GM18520 (cell line): ENCODE measurements at regions not wholly inside any gene's neighbourhood (a gene's known extent, or its start where the extent isn't known, plus 50 kb on each side); places are given as distances from the start of the nearest gene placed in this dataset.

Source experiments
- ATAC-seq: cut with Tn5 transposase; IDR thresholded peaks from one replicate; pipeline ENCODE4 v1.9.1; 2021; ENCODE audit not compliant: unreplicated experiment

DNA sequence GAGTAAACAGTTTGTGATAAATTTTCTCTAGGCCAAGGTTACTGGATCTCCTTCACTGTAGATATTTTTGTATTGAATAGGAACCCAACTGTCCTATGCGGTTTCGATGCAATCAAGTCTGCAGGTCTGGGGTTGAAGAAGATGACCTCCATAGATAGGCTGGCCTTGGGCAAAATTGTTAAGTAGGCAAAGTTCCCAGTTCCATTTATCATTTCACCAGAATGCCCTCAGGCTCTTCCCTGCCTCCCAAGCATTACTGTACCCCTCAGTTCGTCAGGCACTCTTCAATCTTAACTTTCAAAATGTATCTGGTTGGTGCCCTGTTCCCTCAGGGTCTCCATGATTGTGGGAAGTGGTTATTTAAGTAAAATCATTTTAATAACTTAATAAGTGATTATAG is 1802.9 kb upstream of the WWC1 start:
- ATAC-seq: no peak

DNA sequence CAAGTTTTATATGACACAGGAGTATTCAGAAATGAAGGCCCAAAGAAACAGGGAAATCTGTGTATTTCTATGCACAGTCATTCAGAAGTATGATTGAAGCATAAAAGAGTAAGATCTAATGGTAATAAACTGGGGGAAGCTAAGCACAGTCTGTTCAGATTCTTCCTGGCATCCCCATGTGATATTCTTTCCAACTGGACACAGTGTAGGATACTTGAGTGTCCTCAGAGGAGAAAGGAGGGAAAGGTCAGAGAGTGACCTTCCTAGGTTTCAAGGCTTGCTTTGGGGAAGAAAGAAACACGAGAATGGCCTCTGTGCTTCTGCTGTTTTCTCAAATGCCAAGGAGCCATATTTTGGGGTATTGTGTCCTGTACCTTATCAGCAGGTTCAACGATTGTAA is 1798.4 kb upstream of the WWC1 start:
- ATAC-seq: no peak

DNA sequence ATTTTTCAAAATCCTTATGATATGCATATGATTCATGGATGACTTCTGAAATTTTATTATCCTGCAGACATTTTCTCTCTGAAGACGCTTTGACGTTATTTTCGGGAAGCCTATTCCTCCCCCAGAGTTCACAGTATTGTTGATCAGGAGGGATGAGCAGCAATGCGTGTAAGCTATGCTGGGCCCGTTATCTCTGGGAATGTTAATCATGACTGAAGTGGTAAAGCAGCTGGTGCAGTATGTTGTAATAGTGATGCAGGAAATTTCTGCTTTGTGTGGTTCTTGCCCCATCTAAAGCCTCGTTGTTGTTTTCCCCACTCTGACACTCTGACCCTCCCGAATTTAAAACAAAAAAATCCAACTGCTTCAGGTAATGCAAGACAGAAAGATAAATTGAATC is 1797.8 kb upstream of the WWC1 start:
- ATAC-seq: no peak

DNA sequence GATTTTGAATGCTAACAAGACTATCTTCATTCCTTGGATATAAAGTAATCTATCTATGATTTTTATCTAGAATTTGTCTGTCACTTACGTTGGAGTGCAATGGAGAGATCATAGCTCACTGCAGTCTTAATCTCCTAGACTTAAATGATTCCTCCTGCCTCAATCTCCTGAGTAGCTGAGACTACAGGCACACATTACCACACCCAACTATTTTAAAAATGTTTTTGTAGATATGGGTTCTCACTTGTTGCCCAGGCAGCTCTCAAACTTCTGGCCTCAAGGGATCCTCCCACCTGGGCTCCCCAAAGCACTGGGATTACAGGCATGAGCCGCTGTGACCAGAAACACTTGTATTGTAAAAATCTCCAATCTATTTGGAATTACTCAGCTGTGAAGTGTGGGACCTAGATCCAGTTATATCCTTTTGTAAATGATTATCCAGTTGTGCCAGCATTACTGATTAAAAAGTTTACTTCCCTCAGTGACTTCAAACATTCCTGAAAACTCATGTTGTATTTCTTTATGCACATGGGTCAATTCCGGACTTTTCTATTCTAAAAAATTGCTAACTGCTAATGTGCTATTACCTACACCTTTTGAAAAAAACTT is 1793.8 kb upstream of the WWC1 start:
- ATAC-seq: no peak

DNA sequence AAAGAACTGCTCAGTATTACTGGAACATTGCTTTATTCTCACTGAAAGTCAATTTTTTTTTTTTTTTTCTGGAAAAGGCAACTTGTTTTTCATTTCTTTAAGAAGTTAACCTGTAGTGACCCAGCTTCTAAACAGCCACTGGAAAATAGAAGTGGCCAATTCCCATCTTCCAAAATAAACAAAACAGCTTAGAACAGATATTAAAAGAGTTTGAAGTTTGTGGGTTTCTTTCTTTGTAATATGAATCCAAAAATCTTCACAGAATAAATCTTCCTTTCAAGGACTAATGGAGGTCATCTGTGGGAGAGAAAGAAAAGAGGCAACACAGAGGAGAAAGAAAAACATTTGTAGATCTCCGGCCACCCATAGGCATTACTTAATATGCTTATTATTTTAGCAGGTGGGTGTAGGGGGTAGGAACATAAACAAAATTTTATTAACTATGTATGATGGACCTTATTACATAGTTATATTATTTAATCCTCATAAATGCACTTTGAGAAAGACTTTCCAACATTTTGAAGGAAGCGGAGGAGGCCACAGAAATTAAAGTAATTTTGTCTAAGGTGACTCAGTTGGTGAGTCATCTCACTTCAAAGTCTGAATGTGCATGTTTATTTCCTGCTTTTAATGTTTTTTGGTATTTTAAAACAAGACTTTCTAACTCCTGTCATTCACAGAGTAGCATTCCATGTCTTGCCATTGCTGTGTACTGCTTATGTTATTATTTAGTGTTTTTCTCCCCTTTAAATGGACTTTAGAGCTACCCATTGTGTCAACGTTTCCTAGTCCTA is 1791.8 kb upstream of the WWC1 start:
- no peak for ATAC-seq

DNA sequence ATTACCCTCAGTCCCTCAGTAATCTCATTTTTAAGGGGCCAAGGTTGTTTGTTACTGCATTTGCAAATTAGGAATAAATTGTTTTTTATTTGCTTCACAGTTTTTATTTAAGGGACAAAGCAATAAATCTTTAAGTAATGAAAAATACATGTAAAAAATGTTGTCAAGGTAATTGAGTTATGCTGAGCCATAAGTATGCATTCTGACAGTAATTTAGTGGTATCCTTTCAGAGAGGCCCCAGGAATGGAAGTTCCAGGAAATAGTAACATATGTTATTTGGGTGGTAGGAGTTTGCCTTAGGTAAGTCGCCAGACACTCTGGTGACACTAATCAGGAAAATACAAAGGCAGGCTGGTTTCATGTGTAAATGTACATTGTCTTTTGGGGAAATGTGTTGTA is 1787.9 kb upstream of the WWC1 start:
- no peak for ATAC-seq

DNA sequence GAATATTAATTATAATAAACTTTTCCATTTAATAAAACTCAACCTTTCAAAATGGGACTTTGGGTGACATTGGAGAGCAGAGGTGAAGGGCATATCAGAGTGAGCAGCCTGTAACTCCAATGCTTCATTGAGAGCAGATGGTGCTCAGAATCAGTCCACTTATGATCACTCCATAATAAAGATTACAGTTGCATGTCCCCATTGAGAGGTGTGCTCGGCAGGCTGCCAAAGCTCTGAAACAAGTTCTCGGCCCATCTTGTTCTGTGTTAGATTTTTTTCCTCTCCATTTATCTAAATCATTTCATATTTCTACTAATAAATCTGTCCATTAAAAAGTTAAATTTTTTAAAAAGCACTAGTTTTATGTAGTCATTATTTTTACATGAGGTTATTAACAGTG is 1786.4 kb upstream of the WWC1 start:
- no peak for ATAC-seq

DNA sequence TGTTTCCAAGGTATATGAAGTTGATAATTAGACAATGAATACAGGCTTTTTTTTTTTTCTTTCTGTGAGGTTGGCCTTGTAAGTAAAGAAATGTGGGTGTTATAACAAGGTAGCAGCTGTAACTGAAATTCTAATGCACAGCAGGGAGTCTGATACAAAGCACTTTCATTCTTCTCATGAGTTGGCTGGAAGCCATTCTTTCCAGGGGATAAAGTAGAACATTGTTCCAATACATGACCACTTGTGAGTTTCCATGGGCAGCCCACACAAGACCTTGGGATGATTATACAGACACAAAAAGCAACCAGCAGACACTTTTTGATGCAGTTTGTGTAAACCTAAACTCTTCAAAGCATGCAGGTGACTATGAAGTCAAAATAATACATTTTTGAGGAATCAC is 1785.9 kb upstream of the WWC1 start:
- ATAC-seq: no peak

DNA sequence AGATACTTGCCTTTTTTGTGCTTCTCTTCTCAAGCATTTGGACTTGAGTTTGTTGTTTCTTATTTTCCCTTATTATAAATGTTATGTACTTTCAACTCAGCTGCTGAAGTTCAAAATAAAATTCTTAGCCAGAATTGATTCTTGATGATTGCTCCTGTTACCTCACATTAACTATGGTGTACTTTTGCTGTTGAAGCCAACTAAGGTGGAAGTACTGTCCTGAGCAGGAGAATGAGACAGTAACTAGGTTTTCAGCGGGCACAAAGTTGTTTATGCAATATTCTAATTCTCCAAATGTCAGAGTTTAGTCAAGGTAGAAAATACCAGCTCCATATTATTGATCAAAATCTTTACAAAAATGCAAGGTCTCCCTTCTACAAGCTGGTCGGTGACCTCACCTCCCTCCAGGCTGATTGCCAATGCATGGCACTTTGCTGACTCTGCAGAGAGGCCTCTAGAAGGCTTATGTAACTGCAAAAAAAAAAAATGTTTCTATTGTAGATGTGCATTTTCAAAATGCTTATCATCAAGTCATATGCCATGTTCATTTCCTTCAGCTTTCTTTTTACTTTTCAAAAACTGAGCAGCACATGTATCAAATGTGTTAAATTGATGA is 1783.5 kb upstream of the WWC1 start:
- ATAC-seq: no peak

DNA sequence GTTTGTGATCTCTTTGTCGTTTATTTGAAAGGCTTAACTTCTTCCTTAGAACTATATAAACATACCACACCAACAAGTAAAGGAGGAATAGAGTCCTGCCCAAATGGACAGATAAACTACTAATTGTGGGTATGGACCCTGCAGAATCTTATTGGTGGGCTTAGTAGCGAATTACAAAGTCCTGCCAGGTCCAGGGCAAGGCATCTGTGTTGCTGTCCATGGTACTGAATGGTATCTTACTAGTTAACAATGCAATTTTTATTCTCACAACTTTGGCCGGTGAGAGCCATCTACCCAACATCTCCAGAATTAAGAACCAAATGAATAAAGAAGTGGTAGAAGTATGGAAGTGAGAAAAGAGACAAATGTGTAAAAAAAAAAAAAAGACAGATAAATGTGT is 1782.4 kb upstream of the WWC1 start:
- no peak for ATAC-seq

DNA sequence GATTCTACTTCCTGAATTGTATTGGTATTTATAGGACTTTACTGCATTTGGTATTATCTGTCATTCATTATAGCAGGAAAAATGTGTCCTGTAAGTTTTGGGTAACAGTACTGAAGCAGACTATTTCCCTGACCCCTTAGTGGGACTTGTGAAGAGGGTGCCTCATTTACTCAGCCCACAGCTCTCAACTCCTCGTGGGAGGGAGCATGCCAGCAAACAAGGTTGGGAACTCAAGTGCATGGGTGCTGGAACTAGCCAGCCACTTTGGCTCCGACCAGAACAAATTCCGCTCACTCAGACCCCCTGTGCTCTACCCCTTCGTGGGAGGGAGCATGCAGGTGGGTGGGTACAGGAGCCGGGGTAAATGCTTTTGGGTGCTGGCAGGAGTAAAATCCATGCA is 1773.5 kb upstream of the WWC1 start:
- no peak for ATAC-seq

DNA sequence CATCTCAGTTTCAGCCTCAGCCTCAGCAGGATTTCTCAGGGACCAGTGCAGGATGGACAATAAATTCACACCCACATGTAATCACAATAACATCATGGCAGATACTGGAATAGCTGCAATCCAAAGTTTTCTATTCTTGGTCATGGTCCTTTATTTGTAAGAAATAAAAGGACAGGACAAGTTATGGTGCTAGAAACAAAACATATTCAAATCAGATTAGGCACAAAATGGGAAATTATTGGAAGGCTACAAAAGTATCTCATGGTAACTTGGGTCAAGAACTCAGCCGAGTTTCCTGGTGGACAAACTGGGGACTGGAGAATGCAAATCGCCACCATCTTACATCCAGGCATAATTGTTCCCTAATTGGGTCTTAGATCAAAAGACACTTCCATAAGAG is 1768.2 kb upstream of the WWC1 start:
- ATAC-seq: no peak

DNA sequence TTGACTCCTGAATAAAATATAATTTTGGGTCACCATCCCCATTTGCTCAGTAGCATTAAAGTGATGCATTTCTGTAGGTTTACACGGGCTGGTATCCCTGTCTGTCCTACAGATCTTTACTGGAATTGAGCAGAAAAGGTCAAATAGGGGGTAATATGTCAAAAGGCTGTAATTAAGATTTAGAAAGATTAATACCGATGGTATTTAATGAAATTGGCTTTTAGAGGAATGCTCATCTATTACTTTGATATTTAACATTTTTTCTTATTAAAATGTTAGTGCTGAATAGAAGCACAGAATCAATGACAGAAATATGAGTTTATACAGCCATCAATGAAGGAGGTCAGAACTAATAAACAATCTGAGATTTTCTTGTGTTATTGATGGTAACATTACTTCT is 1762.2 kb upstream of the WWC1 start:
- ATAC-seq: no peak

DNA sequence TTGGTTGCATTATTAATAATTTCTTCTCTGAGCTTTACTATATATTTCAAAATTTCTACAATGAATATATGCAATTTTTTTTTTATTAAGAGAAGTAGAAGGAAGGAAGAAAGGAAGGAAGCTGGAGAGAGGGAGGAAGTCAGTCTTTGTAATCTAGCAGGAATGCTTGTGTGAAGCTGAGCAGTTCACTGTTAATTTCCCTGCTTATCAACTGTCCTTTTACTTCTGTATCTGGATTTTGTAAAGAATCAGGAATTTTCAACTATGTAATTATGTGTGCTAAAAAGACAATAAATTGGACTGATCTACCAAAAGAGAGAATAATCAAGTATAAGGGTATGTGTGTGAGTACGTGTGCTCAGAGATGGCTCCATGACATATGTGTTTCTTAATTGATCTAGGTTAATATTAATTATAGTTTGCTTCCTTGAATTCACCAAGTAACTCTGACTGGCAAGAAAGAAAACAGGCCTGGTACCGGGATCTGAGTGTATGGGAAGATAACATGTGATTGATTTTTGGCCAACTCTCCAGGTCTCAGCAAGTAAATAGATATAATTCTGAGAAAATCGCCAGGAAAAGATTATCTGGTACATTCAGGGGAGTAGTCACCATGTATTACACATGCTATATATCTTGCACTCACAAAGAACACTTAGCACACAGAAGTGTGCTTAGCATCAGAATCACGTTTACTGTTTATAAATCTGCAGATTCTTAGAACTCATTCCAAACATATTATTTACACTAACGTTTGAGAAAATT is 1758.8 kb upstream of the WWC1 start:
- ATAC-seq: no peak

DNA sequence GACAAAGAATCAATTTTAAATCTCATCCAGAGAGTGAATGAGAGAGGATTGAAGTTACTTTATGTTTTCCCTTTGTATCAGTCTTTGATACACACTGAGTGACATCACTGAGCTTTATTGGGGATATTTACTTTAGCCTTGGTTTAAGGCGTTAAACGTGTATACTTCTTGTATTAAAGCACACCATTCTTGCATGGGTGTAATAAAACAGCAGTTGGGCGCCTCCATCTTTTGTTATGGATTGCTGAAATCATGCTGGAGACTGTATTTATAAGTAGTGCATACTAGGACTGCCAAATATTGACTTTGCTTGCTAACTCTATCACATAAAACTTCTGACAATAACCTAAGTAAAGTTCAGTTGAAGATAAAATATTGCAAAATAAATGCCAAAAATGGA is 1755.8 kb upstream of the WWC1 start:
- no peak for ATAC-seq

DNA sequence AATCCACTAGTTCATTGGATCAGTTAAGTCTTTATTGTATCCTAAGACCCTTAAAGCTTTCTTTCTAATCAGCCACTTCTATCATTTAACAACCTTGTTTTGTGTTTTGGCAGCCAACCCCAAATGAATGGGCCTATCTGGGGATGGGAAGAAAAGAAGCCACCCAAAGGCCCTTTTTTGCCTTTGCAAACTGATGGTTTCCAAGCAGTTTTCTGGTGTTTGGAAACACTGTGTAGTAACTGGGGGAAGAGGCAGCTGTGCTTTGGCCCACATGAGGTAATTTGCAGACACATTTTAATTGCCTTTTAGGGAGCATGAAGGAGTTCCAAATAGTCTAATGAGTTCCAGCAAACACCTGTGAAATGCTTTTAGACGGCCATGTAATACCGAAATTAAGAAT is 1751.3 kb upstream of the WWC1 start:
- no peak for ATAC-seq

DNA sequence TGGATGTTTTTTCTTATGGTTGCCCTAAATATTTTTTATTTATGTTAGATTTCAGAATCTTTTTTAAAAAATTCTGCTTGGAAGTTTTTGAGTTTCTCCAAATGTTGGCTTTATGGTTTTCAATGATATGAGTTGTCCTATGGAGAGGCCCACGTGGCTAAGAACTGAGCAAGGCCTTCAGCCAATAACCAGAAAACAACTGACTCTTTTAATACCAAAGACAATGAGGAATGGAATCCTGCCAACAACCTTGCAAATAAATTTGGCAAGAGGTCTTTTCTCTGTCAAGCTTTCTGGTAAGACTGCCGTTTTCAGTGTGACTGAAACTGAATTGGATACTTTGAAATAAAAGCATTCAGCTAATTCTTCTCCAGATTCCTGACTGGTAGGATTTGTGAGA is 1740.1 kb upstream of the WWC1 start:
- no peak for ATAC-seq

DNA sequence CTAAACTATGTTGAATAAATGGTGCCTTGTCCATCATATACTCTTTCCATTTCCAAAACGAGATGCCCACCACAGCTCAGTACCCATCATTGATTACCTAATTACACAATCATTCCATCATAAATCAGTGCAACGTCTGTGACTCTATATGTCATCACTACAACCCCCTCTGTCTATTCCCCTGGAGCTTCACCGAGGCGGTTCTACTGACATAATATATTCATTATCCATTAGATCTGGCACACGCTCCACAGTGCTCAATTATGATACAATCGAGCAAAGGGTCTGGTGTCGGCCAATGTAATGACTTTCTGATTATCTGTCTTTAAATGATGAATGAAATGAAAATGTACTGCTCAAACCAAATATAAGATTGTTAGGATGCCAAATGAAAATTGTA is 1737.7 kb upstream of the WWC1 start:
- no peak for ATAC-seq

DNA sequence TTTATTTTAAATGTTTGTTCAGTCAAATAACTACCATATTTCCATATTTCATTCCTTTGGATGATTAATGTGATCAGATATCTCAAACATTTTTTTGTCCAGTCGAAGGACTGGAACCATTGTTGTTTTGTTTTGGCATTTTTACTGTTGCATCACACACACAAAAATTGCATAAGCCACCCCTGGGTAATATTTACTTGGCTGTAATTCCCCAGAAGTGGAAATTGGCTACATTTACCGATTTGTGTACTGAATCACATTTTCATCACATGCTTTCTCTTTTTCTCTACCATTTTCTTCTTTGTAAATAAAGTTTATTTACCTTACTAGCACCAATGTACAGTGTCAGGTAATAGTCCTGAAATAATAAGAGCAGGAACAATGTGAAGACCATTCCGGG is 1729.7 kb upstream of the WWC1 start:
- no peak for ATAC-seq

DNA sequence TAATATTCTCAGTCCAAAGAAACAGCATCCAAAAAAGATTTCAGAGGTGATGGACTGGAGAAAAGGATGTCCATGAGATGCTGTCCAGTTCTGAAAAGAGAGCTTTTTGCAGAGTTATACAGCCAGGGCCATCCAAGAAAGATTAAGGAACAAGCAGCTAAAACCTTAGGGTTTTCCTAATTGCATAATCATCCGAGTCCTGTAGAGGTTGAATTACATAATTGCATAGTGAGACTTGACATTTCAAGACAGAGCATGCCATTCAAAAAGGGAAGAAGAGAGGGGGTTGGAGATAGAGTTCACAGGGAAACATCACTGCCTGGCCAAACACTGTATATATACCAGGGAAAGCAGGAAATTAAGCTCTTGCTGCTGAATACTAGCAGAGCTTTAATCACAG is 1729.2 kb upstream of the WWC1 start:
- no peak for ATAC-seq

DNA sequence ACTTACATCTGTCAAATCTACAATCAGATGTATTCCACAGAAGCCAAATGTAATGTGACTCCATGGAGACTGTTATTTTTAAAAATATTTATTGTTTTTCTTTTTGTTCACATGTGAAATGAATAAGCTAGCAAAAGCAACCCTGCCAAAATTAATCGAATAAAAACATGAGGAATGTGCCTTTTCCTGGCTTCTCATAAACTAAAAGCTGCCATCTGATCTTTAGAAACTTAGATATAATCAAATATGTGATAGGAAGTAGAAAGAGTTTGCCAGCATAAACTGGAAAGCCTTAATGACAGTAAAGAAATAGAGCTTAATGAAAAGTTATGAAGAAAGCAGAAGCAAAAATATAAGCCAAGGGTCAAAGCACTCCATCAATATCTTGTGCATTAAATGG is 1724.7 kb upstream of the WWC1 start:
- ATAC-seq: no peak

DNA sequence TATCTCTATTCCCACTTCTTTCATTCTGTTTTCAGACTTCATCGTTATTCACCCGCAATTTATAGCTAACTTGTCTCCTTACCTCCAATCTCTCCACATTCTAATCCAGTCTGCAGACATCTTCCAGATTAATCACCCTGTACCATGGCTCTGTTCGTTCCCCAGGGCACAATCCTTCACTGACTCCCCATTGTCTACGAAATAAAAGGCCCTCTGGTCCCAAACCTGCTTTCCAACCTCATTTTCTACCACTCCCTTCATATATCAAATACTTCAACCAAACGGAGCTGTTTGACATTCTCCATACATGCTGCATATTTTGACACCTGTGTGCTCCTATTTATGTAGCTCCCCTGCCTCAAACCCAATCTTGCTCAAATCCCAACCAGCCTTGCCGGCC is 1720.6 kb upstream of the WWC1 start:
- no peak for ATAC-seq
